ENCODE measurements at regions not wholly inside any gene's neighbourhood (a gene's known extent, or its start where the extent isn't known, plus 50 kb on each side); places are given as distances from the start of the nearest gene placed in this dataset.

GRCh38 chrX:143935601-143936000 lies 51.7 kb downstream of the UBE2NL start:
- Histone ChIP-seq H3K9me3 (ENCODE audit: control insufficient read depth, low read depth, low read length) (peaks cover 8% of the 10 kb centered on the region), H3T11ph (ENCODE audit: low read length) (no peak overlapping the region), H2AFZ (ENCODE audit: low read length) (no peak overlapping the region), H4K8ac (replicated peaks; ENCODE audit: insufficient read length, low read depth, low read length) (no peak overlapping the region), H3K14ac (ENCODE audit: insufficient read depth, low read length) (no peak overlapping the region), H2BK120ac (ENCODE audit: low read depth, low read length, poor library complexity, severe bottlenecking) (no peak overlapping the region), H2BK5ac (ENCODE audit: insufficient read length, low read length) (no peak overlapping the region), H3K23me2 (ENCODE audit: insufficient read length, low read depth, low read length, poor library complexity, severe bottlenecking) (no peaks in the 10 kb centered on the region), H3K79me1 (ENCODE audit: insufficient read depth, low read depth, low read length, poor library complexity, severe bottlenecking) (no peaks in the 10 kb centered on the region), H3K18ac (ENCODE audit: insufficient read length, low read depth, low read length) (no peak overlapping the region), H3K4me1 (ENCODE audit: insufficient read depth, low read length) (no peaks in the 10 kb centered on the region), H3K4ac (ENCODE audit: low read depth, low read length) (no peak overlapping the region), H2BK12ac (ENCODE audit: insufficient read length, low read depth, low read length) (no peak overlapping the region), H3K9ac (ENCODE audit: extremely low read depth, insufficient read length, low read length) (no peak overlapping the region), H4K91ac (ENCODE audit: insufficient read length, low read depth, low read length) (no peak overlapping the region), H3K23ac (ENCODE audit: insufficient read length, low read depth, low read length) (no peak overlapping the region), H3K27me3 (ENCODE audit: insufficient read depth, low read length) (no peaks in the 10 kb centered on the region), H3K79me2 (ENCODE audit: insufficient read depth, low read length) (no peaks in the 10 kb centered on the region), H3K27ac (ENCODE audit: insufficient read length, low read depth, low read length) (no peak overlapping the region), H4K5ac (ENCODE audit: insufficient read length, low read depth, low read length) (no peak overlapping the region), H2AK5ac (ENCODE audit: insufficient read length, low read length) (no peak overlapping the region), H2BK15ac (ENCODE audit: low read depth, low read length) (no peak overlapping the region), H2BK20ac (ENCODE audit: low read depth, low read length, poor library complexity, severe bottlenecking) (no peak overlapping the region), H3K56ac (ENCODE audit: insufficient read length, low read depth, low read length) (no peak overlapping the region), H4K20me1 (ENCODE audit: control insufficient read depth, insufficient read depth, insufficient read length) (no peaks in the 10 kb centered on the region), H3K4me2 (ENCODE audit: insufficient read depth, insufficient read length, low read length) (no peak overlapping the region)
- DNase-seq = no peak
- Mint-ChIP-seq H3K9me3 (peaks cover 65 to 69% of the 10 kb centered on the region in 2 experiments), H3K27ac (no peak overlapping the region), H3K4me1 (peaks cover 9 to 11% of the 10 kb centered on the region in 2 experiments), H3K36me3 (ENCODE audit: insufficient read depth in 1 of 3, low read depth in 3 of 3) (no peaks in the 10 kb centered on the region; a peak in 1 of 7 replicates), H3K27me3 (ENCODE audit: low read depth) (no peaks in the 10 kb centered on the region), H3K4me3 (no peak overlapping the region)
- no CpG with 5 or more reads among the region's 3 CpGs for WGBS (ENCODE audit: extremely low coverage, insufficient read length, low lambda C conversion rate)
- TF ChIP-seq, protein P1, sequence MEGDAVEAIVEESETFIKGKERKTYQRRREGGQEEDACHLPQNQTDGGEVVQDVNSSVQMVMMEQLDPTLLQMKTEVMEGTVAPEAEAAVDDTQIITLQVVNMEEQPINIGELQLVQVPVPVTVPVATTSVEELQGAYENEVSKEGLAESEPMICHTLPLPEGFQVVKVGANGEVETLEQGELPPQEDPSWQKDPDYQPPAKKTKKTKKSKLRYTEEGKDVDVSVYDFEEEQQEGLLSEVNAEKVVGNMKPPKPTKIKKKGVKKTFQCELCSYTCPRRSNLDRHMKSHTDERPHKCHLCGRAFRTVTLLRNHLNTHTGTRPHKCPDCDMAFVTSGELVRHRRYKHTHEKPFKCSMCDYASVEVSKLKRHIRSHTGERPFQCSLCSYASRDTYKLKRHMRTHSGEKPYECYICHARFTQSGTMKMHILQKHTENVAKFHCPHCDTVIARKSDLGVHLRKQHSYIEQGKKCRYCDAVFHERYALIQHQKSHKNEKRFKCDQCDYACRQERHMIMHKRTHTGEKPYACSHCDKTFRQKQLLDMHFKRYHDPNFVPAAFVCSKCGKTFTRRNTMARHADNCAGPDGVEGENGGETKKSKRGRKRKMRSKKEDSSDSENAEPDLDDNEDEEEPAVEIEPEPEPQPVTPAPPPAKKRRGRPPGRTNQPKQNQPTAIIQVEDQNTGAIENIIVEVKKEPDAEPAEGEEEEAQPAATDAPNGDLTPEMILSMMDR (conservative IDR thresholded peaks at IDR 0.05) = no peak

All from H9 (cell line).